NK-92 (cell line): ENCODE measurements at regions not wholly inside any gene's neighbourhood (a gene's known extent, or its start where the extent isn't known, plus 50 kb on each side); places are given as distances from the start of the nearest gene placed in this dataset.
"Not testable (repeated sequence)": the region's sequence is repeated elsewhere in the genome, so short reads cannot be mapped to it uniquely, and the experiment has no call there.

Source experiments
- DNase-seq: peaks from one replicate; lab custom pipeline; 2025; ENCODE audit not compliant: unreplicated experiment; lab: John Stamatoyannopoulos, UW

DNA sequence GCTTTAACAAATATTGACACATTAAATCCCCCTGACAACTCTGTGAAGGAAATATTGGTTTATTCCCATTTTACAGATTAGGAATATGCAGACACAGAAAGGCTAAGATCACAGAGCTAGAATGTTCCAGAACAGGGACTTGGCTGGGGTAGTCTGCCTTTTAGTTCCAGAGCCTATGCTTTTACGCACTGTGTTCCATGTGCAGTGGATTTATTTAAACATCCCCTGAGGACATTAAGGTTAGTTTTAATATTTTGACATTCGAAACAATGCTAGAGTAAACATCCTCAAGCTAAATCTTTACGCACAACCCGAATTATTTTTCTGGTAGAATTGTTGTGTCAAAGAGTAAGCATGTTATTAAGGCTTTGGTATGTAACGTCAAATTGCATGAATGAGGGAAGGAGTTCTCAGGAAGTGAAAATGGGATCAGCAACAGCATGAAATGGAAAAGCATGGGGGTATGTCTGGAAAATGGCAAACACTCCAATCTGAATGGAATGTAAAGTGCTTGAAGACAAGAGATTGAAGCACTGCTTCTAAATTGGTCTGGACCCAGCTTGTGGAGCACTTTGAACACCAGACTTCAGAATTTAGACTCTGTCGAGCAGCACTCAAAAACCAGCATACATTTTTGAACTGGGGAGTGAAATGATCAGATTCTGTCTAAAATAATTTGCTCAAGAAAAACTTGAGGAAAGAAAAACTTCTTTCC lies 429.9 kb downstream of the CD83 start:
- DNase-seq: no peak

DNA sequence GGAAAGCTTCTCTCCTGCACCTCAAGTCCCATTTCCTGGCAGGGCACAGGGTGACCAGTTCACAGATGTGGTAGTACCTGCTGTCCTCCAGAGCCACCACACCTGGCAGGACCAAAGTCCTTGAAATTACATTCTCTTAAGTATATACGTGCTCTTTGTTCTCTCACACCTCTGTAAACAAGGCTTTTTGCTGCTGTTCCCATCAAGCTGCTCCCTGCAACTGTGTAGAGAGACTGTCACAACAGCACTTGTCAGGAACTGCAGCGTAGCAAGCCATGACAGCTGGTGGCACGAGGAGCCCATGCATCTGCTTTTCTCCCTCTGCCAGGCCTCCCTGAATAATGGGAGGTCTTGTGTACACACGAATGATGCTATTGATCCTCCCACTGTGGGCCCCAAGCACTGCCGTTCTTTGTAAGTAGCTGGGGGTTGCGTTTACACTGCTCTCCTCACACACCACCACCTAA lies 431.8 kb downstream of the CD83 start:
- DNase-seq: no peak

DNA sequence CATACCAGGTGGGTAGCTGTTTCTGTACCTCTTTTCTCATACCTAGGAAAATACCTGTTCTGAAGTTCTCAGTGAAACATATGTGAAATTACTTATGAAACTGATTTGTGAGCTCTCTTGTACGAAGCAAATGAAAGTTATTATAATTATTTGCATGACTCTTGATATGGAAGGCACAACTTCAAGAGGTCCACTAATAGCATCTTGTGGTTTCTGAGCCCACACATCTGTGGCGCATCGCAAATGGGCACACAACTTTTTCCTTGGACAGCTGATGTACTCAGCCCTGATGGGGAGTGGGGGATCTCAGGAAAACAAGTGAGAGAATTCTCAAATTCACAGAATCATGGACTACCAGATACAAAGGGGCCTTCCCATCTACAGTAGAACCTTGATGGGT lies 432.3 kb downstream of the CD83 start:
- DNase-seq: no peak

DNA sequence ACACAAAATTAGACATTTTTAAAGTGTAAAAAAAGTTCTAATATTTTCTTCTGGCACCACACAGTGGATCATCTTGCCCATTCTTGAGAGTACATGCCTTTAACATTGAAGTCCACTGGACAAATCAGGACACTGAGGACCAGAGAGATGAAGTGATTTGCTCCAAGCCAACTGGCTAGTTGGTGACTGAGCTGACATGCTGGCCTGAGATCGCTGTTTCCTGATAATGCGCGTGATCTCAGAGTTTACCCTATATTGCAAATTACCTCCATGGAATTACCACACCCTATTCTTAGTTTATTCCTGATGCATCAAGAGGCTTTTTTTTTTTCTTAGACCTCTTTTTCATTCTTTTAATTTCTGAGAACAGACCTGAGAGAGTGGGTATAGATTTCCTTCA lies 432.8 kb downstream of the CD83 start:
- no peak for DNase-seq

DNA sequence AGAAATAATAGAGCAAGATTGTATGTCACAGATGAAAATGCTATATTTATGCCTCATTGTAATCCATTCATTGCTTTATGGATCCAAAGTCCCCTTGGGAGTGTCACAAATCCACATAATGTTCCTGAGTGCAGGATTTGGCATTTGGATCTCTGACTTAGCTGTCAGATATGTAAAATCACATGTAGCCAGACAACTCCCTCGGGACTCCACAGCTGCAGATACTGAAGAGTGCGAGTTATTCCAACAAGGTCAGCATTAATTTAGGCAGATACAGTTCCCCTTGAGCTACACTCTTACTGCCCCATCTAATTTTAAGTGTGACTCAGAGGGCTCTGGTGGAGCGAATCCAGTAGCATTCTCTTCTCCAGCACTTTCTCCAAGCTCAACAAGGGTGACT lies 433.2 kb downstream of the CD83 start:
- DNase-seq: no peak

DNA sequence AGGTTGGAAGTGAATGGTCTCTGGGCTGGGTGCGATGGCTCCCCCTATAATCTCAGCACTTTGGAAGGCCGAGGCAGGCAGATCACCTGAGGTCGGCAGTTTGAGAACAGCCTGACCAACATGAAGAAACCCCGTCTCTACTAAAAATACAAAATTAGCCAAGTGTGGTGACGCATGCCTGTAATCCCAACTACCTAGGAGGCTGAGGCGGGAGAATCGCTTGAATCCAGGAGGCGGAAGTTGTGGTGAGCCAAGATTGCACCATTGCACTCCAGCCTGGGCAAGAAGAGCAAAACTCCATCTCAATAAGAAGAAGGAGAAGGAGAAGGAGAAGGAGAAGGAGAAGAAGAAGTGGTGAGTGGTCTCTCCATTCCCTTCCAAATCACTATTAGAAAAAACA lies 434.0 kb downstream of the CD83 start:
- DNase-seq: not testable (repeated sequence)

DNA sequence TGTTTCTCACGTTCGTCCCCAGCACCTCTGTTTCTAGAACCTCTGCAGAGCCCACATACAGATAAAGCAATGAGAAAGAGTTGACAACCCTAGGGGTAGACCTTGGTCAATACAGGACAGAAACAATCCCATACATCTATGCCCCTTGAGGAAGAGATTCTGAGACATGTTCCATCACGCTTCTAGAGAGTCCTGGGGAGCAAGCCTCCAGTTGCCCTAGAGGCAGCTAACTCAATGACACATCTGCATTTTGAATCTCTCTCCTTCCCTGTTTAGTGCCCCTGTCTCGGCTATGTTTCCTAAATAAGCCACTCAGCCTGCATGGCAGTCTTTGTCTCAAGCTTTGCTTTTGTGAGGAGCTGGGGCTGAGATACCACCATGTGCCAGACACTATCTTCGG lies 435.3 kb downstream of the CD83 start:
- no peak for DNase-seq

DNA sequence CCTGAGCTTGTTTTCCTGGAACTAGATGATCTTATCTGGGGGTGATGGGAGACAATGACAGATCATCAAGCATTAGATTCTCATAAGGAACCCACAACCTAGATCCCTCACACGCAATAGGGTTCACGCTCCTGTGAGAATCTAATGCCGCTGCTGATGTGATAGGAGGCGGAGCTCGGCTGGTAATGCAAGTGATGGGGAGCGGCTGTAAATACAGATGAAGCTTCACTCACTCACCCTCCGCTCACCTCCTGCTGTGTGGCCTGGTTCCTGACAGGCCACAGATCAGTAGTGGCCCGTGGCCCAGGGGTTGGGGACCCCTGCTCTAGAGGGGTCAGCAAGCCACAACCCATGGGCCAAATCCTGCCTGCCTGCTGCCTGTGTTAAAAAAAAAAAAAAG lies 435.9 kb downstream of the CD83 start:
- DNase-seq: no peak

DNA sequence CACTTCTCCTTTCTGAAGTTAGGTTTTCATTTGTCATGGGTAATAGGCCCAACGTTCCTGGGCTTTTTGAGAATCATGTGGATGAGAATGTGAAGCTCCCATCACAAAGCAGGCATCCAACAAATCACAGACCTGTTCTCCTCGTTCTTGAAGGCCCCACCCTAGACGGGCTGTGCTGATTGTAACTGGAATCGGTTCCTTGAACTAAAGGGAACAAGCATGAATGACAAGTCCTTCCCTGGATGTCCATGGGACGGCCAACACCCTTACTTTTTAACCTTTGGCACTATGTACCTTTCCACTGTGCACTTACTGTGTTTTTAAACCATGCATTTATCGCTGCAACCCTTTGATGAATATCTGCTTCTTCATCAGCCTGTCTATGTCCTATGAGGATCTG lies 438.2 kb downstream of the CD83 start:
- no peak for DNase-seq

DNA sequence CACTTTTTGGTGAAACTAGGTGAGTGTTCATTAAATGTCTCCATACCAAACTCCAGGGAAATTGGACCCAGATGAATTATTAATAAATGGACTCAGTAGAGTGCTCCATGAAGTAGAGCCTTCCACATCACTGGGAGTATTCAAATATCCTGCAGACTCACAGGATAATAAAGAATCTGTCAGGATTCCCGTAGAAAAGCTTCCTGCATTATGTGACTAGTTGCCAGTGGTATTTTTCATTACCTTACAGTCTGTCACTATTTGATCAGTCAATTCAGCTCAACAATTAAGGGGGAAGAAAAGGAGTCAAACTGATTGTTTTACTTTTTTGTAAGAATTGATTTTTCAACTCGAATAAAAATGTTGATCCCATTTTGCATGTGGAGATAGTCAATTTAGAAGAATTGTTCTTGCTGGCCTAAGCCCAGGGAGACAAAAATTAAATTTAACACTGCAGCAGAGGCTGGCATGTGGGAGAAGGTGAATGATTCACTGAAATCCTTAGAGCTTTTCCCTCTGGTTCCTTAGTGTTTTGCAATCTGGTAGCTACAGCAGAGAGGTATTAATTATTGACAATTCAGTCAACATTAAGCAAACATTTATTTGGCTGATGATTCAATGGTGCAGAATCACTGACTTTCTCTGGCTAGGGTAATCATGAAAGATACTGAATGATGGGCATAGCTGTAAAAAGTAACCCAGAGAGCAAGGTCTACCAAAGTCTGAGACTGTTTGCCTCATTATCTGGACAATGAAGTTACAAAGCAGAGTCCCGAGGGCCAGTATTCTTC lies 442.4 kb downstream of the CD83 start:
- no peak for DNase-seq

DNA sequence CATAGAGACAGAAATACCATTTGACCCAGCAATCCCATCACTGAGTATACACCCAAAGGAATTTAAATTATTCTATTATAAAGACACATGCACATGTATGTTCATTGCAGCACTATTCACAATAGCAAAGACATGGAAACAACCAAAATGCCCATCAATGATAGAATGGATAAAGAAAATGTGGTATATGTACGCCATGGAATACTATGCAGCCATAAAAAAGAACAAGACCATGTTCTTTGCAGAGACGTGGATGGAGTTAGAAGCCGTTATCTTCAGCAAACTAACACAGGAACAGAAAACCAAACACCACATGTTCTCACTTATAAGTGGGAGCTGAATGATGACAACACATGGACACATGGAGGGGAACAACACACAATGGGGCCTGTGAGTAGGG lies 444.0 kb downstream of the CD83 start:
- not testable (repeated sequence) for DNase-seq

DNA sequence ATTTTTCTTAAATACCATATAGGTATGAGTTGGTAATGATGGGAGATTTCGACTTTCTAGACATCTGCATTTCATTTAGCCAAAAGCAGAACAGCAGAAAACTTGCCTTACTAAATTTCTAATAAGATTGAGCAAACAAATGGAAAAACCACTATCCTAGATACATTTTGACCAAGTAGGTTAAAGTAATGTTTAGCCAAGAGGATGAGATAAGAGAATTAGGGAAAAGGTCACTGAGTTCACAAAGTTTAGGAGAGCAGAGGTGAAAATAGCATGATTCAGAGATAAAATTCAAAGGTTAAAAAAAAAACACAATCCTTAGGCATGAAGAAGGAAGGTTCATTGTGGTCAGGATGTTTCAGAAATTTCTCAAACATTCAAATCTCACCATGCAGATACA lies 450.3 kb downstream of the CD83 start:
- DNase-seq: no peak

DNA sequence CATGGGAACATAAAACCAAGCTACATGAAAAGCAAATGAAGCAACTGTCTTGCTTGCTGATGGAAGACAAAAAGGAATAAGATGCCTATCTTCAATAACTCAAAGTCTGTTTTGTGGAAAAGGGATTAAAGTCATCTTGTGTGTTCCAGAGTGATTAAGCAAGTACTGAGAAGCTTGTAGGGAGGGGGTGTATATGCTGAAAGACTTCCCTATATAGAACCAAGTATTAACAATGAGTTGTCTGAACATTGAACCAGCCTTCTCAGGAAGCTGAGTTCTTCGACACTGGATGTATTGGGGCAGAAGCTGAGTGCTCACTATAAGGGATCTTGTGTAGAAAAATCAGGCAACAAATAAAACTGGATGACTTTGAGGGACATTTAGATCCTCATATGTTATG lies 451.8 kb downstream of the CD83 start:
- no peak for DNase-seq

DNA sequence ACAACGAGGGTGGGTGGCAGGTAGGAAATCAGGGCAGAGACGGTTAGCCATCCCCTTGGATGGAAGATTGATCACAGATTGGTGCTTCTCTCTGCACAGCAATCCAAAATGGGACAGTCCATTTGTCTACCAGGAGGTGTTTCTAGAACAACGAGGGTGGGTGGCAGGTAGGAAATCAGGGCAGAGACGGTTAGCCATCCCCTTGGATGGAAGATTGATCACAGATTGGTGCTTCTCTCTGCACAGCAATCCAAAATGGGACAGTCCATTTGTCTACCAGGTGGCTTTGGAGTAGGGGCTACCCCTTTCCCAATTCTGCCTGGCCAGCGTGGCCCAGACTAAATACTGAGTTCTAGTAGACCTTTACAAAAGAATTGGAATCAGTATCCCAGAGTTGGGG lies 452.3 kb downstream of the CD83 start:
- not testable (repeated sequence) for DNase-seq

DNA sequence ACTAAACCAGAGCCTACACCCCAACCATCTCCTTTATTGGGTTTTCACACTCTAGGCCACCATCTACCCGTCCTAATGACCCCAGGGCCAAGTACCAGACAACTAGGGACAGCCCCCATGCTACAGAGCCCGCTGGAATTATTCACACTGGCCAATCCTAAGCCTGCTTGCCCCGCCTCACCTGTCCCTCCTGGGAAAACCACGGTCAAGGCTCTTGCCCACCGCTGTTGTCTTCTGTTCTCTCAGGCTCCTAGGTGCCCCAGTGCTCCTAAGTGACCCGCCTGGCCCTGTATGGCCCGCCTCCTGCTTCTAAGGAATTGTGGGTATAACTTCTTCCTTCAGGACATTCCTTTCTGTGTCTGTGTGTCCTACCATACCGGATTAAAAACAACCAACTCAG lies 453.4 kb downstream of the CD83 start:
- DNase-seq: no peak

DNA sequence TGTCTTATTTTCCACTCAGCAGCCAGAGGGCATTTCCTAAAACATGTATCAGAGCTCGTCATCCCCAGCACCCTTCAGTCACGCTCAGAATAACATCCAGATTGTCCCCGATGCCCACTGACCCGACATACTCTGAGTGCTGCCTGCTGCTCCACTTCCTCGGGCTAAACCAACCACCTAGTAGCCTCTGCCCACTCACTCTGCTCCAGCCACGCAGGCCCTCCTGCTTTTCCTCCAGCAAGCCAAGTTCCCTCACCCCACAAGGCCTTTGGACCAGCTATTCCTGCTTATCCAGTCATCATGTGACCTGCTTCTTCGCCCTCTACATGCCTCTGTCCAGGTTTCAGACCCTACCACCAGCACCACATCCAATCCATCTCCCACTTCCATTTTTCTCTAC lies 454.2 kb downstream of the CD83 start:
- DNase-seq: no peak

DNA sequence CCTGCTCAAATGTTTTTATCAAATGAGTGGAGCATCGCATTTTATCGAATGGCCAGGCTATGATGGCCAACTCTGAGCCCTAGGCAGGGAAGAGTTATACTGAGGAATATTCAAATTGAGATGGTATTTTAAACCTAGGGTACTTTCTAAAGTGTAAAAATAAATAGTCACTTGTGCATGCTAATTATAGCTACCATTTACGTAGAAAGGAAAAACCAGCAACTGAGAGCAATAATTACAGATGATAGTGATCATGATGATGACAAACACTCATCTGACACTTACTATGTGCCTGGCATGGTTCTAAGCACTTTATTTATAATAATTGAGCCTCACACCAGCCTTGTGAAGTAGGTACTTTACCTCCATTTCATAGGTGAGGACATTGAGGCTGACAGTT lies 455.7 kb downstream of the CD83 start:
- DNase-seq: no peak

DNA sequence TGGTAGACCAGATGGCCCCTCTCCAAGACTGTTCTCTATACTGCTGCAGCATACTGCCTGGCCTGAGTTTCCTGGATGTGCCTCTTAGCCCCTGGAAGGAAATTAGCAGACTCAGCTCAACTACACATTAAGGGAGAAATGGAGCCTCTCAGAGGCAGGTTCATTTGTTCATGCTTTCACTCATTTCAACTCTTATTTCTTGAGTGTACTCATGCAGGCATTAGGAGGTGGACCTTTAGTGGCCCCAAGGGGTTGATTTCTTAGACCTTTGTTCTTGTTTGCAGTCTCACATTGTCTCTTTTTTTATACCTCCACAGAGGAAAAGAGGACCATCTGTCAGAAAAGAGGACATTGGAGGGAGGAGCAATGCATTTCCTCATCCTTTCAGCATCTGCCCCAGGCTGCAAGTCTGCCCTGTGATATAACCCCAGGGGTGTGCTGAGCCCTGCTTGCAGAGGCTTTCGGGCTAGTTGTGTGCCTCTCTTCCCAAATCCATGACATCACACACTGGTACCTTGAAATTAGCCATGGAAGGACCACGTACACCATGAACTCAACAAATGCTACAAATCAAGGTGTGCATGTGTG lies 456.2 kb downstream of the CD83 start:
- DNase-seq: no peak

DNA sequence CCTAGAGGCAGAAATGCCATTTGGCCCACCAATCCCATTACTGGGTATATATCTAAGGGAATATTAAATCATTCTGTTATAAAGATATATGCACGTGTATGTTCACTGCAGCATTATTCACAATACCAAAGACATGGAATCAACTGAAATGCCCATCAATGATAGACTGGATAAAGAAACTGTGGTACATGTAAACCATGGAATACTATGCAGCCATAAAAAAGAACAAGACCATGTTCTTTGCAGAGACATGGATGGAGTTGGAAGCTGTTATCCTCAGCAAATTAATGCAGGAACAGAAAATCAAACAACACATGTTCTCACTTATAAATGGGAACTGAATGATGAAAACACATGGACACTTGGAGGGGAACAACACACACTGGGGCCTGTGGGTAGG lies 458.4 kb downstream of the CD83 start:
- no peak for DNase-seq

DNA sequence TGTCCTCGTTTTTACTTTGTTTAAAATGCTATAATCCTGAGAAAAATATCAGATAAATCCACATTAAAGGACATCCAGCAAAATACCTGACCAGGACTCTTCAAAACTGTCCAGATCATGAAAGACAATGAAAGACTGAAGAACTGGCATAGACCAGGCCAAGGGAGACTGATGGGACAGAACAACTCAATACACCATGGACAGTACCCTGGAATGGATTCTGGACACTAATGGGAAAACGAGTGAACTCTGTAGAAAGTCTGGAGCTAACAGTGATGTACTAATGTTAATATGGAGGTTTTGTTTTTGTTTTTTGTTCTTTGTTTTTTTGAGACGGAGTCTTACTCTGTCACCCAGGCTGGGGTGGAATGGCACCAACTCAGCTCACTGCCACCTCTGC lies 461.4 kb downstream of the CD83 start:
- DNase-seq: no peak

DNA sequence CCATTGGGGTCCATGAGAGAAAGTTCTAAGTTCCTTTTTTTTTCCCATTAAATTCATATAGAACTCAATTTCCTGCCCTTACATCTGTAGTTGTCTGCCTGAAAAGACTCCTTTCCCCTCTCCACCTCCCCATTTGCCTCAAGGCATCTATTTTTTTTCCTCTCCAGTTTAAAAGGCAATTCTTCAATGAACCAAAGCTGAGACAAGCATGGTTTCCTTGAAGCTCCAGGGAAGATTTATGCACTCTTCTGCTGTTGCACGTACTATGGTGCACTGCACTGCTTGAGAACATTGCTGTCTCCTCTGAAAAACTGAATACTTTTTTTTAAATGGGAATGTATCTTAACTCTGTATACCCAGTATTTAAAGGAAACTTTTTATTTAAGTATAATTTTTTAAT lies 465.2 kb downstream of the CD83 start:
- DNase-seq: no peak

DNA sequence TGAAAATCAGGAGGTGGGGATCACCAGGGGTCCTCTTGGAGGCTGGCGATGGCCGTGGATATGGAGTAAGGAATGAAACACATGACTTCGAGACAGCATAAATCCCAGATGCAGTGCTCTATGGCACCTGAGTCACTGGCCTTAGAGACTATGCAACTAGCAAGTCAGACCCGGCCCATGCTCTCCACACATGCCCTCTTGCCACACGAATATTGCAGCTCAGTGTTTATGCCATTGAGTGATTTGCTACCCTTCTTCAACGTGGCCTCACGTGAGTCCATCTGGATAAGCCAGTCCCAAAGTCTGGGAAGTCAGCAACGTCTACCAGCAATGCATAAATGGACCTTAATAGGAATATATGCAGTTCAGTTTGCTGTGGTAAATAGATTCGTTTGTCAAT lies 466.3 kb downstream of the CD83 start:
- DNase-seq: no peak
